Heart right ventricle (tissue), 16 donors: ENCODE measurements at regions not wholly inside any gene's neighbourhood (a gene's known extent, or its start where the extent isn't known, plus 50 kb on each side); places are given as distances from the start of the nearest gene placed in this dataset.

Experiments used
- ATAC-seq, 8 donors: fragments of 200-7000 bp; cut with Tn5 transposase; one replicate each; pipeline ENCODE4 v1.9.1; 2020; ENCODE audit warnings: mild to moderate bottlenecking in 8 of 8, moderate library complexity in 8 of 8, moderate number of reproducible peaks in 1 of 8
- DNase-seq, 2 donors: peaks; one replicate each; pipeline ENCODE4 v3.0.0-alpha.2; 2020
- H3K27ac ChIP-seq, 10 donors: fragments of 200-600 bp; sonication (generic) in 2 of 10; one replicate each; pipeline versions ENCODE4 v1.5.0 to v1.8.0; 2020 to 2022; ENCODE audit warnings: mild to moderate bottlenecking in 3 of 10
- H3K27me3 ChIP-seq, 7 donors: fragments of 200-600 bp; one replicate each; pipeline ENCODE4 v1.8.0; 2021 to 2022; ENCODE audit warnings: mild to moderate bottlenecking in 2 of 7
- H3K36me3 ChIP-seq, 9 donors: fragments of 200-600 bp; sonication (generic) in 1 of 9; one replicate each; pipeline versions ENCODE4 v1.5.0 to v1.8.0; 2020 to 2022; ENCODE audit warnings: mild to moderate bottlenecking in 2 of 9
- H3K4me1 ChIP-seq, 9 donors: fragments of 200-600 bp; sonication (generic) in 1 of 9; one replicate each; pipeline versions ENCODE4 v1.5.0 to v1.8.0; 2020 to 2022; ENCODE audit warnings: mild to moderate bottlenecking in 4 of 9
- H3K4me3 ChIP-seq, 10 donors: fragments of 200-600 bp; sonication (generic) in 2 of 10; one replicate each; pipeline versions ENCODE4 v1.5.0 to v1.8.0; 2020 to 2022; ENCODE audit warnings: mild to moderate bottlenecking in 7 of 10, moderate library complexity in 2 of 10
- H3K9me3 ChIP-seq, 11 donors: fragments of 200-600 bp in 10 of 11; sonication (generic) in 2 of 11; one replicate each; pipeline versions ENCODE4 v1.5.0 to v1.8.0; 2013 to 2022; ENCODE audit warnings: mild to moderate bottlenecking in 2 of 11, control low read depth in 1 of 11, moderate library complexity in 1 of 11
- WGBS, 2 donors: extraction: QIAGEN DNeasy Blood & Tissue Kit; methylation state at CpG; one replicate each; pipeline ENCODE4 v1.1.7; 2013; ENCODE audit warnings: inconsistent platforms in 1 of 2; 5-methylcytosine and 5-hydroxymethylcytosine counted together
- intact Hi-C, 10 donors: fragments of 100-400 bp; cut with DNase I; formaldehyde crosslinking; loops; one replicate each; pipeline versions ENCODE4 v1.11.1 to v1.14.2; 2022
- TF ChIP-seq, protein P1 (sequence below), 9 donors: fragments of 200-600 bp; sonication (generic) in 2 of 9; IDR thresholded peaks; one replicate each; pipeline versions ENCODE4 v1.5.0 to v1.8.0; 2021 to 2022; ENCODE audit warnings: antibody characterized with exemption in 9 of 9, mild to moderate bottlenecking in 5 of 9, moderate library complexity in 1 of 9
- donor health status: Arrhythmogenic right ventricular cardiomyopathy.
- donor health status: ischemic (EF 13 %, LVEDD 7.1; RV severe dilation, severe dysfunction).
- donor health status: healthy with polysubstance abuse.
- donor health status: DM: no; HTN: yes; CAD: no.
- donor health status: DM: no; HTN: no; CAD: no.
- donor health status: ischemic (EF 25% LVEDD 6.9; RV normal size, moderate dysfunction).
- donor health status: ischemic (EF 25% LVEDD 5.7; RV mildly dilated, moderate dysfunction).
- donor health status: healthy.
- donor health status: DM: yes; HTN: yes; CAD: no.
- donor health status: Ischemic cardiomyopathy.
- donor health status: ischemic (EF 35%, LVEDD 5.7; RV mildly dilated, moderate dysfunction).
- donor health status: nonischemic (EF 11% LVEDD 7.7; RV severe dilation, severe dysfunction).
- donor health status: DM: yes; HTN: yes; CAD: no.
- donor health status: PGD.
- donor health status: ischemic (EF 29% LVEDD 5.4; RV normal size, mild dysfunction).
- donor health status: nonischemic (EF 23%, LVEDD 6.1; RV moderate dilation, normal function).

DNA sequence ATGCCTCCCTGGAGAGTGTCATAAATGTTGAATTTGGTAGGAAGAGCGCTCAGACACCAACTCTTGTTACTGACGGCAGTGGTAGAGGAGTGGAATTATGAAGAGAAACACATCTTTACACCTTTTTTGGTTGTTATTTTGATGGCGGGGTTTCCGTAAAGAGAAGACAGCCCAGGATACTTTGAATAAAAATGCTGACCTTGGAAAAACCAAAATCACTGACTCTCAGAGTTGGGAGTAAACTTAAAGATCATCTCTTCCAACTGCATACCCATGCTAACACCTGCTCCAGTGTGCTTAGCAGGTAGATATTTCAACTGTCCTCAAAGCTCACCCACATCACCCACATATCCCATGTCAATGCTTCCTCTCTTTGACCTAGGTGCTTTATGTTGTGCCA is 498.6 kb downstream of the LIG4 start:
- WGBS, 2 donors = 56 to 57% methylated on average over 4 of the region's 4 CpGs
- Histone ChIP-seq H3K4me3 (no peak overlapping the region), H3K9me3 (no peaks in the 10 kb centered on the region), H3K4me1 (no peaks in the 10 kb centered on the region), H3K27me3 (peaks cover 0 to 3% (median 0%) of the 10 kb centered on the region in 7 donors), H3K27ac (no peak overlapping the region), H3K36me3 (no peaks in the 10 kb centered on the region)
- TF ChIP-seq, protein P1, sequence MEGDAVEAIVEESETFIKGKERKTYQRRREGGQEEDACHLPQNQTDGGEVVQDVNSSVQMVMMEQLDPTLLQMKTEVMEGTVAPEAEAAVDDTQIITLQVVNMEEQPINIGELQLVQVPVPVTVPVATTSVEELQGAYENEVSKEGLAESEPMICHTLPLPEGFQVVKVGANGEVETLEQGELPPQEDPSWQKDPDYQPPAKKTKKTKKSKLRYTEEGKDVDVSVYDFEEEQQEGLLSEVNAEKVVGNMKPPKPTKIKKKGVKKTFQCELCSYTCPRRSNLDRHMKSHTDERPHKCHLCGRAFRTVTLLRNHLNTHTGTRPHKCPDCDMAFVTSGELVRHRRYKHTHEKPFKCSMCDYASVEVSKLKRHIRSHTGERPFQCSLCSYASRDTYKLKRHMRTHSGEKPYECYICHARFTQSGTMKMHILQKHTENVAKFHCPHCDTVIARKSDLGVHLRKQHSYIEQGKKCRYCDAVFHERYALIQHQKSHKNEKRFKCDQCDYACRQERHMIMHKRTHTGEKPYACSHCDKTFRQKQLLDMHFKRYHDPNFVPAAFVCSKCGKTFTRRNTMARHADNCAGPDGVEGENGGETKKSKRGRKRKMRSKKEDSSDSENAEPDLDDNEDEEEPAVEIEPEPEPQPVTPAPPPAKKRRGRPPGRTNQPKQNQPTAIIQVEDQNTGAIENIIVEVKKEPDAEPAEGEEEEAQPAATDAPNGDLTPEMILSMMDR (IDR thresholded peaks at IDR 0.05) = no peak
- intact Hi-C loops = no loop called here
- ATAC-seq (no peak), DNase-seq (no peak)

DNA sequence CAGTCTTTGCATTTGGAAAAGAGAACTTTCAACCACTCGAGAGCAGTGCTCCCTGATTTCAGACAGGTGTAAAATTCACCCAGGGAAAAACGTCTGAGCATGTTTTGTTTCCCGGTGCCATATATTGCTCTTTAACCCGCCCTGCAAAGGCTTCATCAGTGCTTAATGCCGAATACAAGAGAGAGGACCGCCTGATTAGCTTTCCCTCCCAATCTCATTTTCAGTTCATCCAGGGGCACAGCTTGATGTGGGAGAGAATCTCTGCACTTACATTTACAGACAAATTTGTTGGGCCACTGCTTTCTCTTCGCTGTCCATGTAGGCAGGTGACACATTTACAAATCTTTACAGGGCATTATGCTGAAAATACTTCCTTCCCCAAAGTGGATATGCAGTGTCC is 499.1 kb downstream of the LIG4 start:
- Histone ChIP-seq H3K4me1 (no peaks in the 10 kb centered on the region), H3K27me3 (peaks cover 0 to 3% (median 0%) of the 10 kb centered on the region in 7 donors), H3K36me3 (no peaks in the 10 kb centered on the region), H3K27ac (no peak overlapping the region), H3K9me3 (no peaks in the 10 kb centered on the region), H3K4me3 (no peak overlapping the region)
- DNase-seq = no peak
- 48 to 51% methylated on average over 7 of the region's 7 CpGs for WGBS, 2 donors
- intact Hi-C loops = no loop called here
- ATAC-seq = no peak
- TF ChIP-seq, protein P1 (IDR thresholded peaks at IDR 0.05) = no peak

DNA sequence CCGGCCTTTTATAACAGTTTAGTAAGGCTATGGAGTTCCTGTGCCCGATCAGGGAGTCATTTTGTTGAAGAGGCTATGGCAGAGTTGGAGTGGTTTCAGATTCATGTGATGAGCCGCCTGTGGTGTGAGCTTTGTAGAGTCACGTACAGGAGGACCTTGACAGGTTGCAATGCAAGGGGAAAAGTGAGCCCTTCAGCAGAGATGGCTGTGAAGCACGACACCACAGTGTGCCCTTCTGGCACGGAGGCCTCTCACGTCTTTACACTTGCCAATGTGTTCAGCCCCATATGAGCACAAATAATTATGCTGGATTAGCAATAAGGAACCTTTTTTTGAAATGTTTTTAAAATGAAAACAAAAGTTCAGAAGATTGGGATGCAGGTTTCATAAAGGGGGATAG is 499.8 kb downstream of the LIG4 start:
- Histone ChIP-seq H3K4me3 (no peak overlapping the region), H3K9me3 (no peaks in the 10 kb centered on the region), H3K27me3 (peaks cover 0 to 3% (median 0%) of the 10 kb centered on the region in 7 donors), H3K36me3 (no peaks in the 10 kb centered on the region), H3K27ac (no peak overlapping the region), H3K4me1 (no peaks in the 10 kb centered on the region)
- TF ChIP-seq, protein P1 (IDR thresholded peaks at IDR 0.05) = no peak
- intact Hi-C loops = no loop called here
- ATAC-seq = no peak
- no peak for DNase-seq
- 85 to 86% methylated on average over 7 of the region's 7 CpGs for WGBS, 2 donors

DNA sequence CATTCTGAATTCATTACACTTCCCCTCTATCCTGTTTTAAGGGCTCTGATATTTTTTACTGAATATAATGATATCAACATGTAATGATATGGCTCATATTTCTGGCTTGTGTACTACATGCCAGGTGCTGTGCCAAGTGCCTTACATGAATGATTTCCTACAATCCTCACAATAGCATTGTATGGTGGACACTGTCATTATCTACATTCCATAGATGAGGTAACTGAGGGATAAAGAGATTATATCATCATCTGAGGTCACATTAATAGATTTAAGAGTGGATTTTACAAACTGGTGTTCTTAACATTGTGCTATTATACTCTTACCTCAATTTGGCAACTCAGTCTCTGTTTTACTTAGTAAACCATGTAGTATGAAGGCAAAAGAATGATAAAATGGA is 502.0 kb downstream of the LIG4 start:
- no peaks in the 10 kb centered on the region for H3K4me1 ChIP-seq
- DNase-seq (no peak), ATAC-seq (no peak)
- peaks cover 0 to 3% (median 0%) of the 10 kb centered on the region in 7 donors for H3K27me3 ChIP-seq
- no peak overlapping the region for H3K4me3 ChIP-seq
- TF ChIP-seq, protein P1 (IDR thresholded peaks at IDR 0.05) = no peak
- H3K9me3 ChIP-seq = no peaks in the 10 kb centered on the region
- no peak overlapping the region for H3K27ac ChIP-seq
- intact Hi-C loops = no loop called here
- H3K36me3 ChIP-seq = no peaks in the 10 kb centered on the region
